Frontal cortex (tissue), 3 donors: ENCODE measurements at regions not wholly inside any gene's neighbourhood (a gene's known extent, or its start where the extent isn't known, plus 50 kb on each side); places are given as distances from the start of the nearest gene placed in this dataset.

Experiments
- DNase-seq, 2 donors: peaks; one replicate each; pipeline ENCODE4 v3.0.0; 2012; ENCODE audit warnings: low spot score in 2 of 2
- FAIRE-seq: peaks from 2 replicates; lab custom pipeline; 2012; peaks lifted over from hg19 to GRCh38; lab: Jason Lieb, UNC
- donor health status: control.
- donor health status: control.
- donor health status: control.

GRCh38 chr2:199631129-199631528 is 173.4 kb upstream of the SATB2 start:
- no peak for DNase-seq

GRCh38 chr2:199629301-199629700 is 171.6 kb upstream of the SATB2 start:
- no peak for FAIRE-seq

More at GRCh38 chr2:199631129-199631528, 173.4 kb upstream of the SATB2 start:
- no peak for FAIRE-seq

GRCh38 chr2:199627417-199627816 is 169.7 kb upstream of the SATB2 start:
- DNase-seq: no peak

More at GRCh38 chr2:199629301-199629700, 171.6 kb upstream of the SATB2 start:
- no peak for DNase-seq

GRCh38 chr2:199624958-199625357 is 167.2 kb upstream of the SATB2 start:
- no peak for DNase-seq
- FAIRE-seq: no peak

More at GRCh38 chr2:199627417-199627816, 169.7 kb upstream of the SATB2 start:
- FAIRE-seq: no peak

- no peak for DNase-seq
- no peak for FAIRE-seq
These were observed 154.9 kb upstream of the SATB2 start for GRCh38 chr2:199612509-199613130.

- FAIRE-seq: no peak
- DNase-seq: no peak
These were observed 150.2 kb upstream of the SATB2 start for GRCh38 chr2:199607914-199608313.

- FAIRE-seq (no peak), DNase-seq (no peak)
These were observed 148.5 kb upstream of the SATB2 start for GRCh38 chr2:199606193-199606780.

GRCh38 chr2:199603721-199604291 is 146.1 kb upstream of the SATB2 start:
- FAIRE-seq (no peak), DNase-seq (peak in 1 of 2 donors; percentile 31)

- FAIRE-seq (no peak), DNase-seq (peak in 1 of 2 donors; percentile 53)
These were observed 145.4 kb upstream of the SATB2 start for GRCh38 chr2:199602896-199603717.

- no peak for DNase-seq
- no peak for FAIRE-seq
These were observed 144.6 kb upstream of the SATB2 start for GRCh38 chr2:199602271-199602895.

GRCh38 chr2:199596549-199596948 is 138.8 kb upstream of the SATB2 start:
- DNase-seq (no peak), FAIRE-seq (no peak)

GRCh38 chr2:199594443-199594842 is 136.7 kb upstream of the SATB2 start:
- no peak for DNase-seq
- no peak for FAIRE-seq

- DNase-seq (no peak), FAIRE-seq (no peak)
These were observed 134.1 kb upstream of the SATB2 start for GRCh38 chr2:199591826-199592225.

GRCh38 chr2:199590321-199591203 is 132.8 kb upstream of the SATB2 start:
- no peak for DNase-seq
- no peak for FAIRE-seq

GRCh38 chr2:199589306-199589705 is 131.6 kb upstream of the SATB2 start:
- no peak for FAIRE-seq
- no peak for DNase-seq

- no peak for FAIRE-seq
- no peak for DNase-seq
These were observed 130.3 kb upstream of the SATB2 start for GRCh38 chr2:199588054-199588453.

- FAIRE-seq: no peak
- DNase-seq: no peak
These were observed 128.9 kb upstream of the SATB2 start for GRCh38 chr2:199586646-199587045.

GRCh38 chr2:199583676-199584075 is 125.9 kb upstream of the SATB2 start:
- FAIRE-seq: no peak

GRCh38 chr2:199581935-199582360 is 124.2 kb upstream of the SATB2 start:
- DNase-seq: no peak
- no peak for FAIRE-seq

More at GRCh38 chr2:199583676-199584075, 125.9 kb upstream of the SATB2 start:
- no peak for DNase-seq
